ENCODE measurements at regions not wholly inside any gene's neighbourhood (a gene's known extent, or its start where the extent isn't known, plus 50 kb on each side); places are given as distances from the start of the nearest gene placed in this dataset.

GRCh38 chr4:45566896-45567603 is 556.8 kb downstream of the GABRG1 start:
- H3K4me3 ChIP-seq (replicated peaks; ENCODE audit: insufficient read depth, low read length), result no peak overlapping the region
- H3K27ac ChIP-seq (replicated peaks), result no peak overlapping the region
- TF ChIP-seq GABPA (IDR thresholded peaks at IDR 0.05; ENCODE audit: low read depth), result no peak
- no peak for TF ChIP-seq CTCF (IDR thresholded peaks at IDR 0.05; ENCODE audit: insufficient read depth, low read length)
- no peak for TF ChIP-seq POLR2AphosphoS5 (IDR thresholded peaks at IDR 0.05; ENCODE audit: low read depth)
- no peak for TF ChIP-seq SPI1 (IDR thresholded peaks at IDR 0.05; ENCODE audit: borderline replicate concordance, low read depth)
- no peak for TF ChIP-seq REST (IDR thresholded peaks at IDR 0.05; ENCODE audit: insufficient replicate concordance, low read depth)
- no peaks in the 10 kb centered on the region for H3K27me3 ChIP-seq (ENCODE audit: insufficient read depth, poor library complexity, severe bottlenecking)
- no peak for DNase-seq (ENCODE audit: low read depth in 1 of 2, low spot score in 1 of 2)

- DNase-seq (ENCODE audit: low read depth in 1 of 2, low spot score in 1 of 2), result no peak
- TF ChIP-seq REST (IDR thresholded peaks at IDR 0.05; ENCODE audit: insufficient replicate concordance, low read depth) (no peak), GABPA (IDR thresholded peaks at IDR 0.05; ENCODE audit: low read depth) (no peak), SPI1 (IDR thresholded peaks at IDR 0.05; ENCODE audit: borderline replicate concordance, low read depth) (no peak)
- Histone ChIP-seq H3K27me3 (ENCODE audit: insufficient read depth, poor library complexity, severe bottlenecking) (no peaks in the 10 kb centered on the region), H3K27ac (replicated peaks) (no peak overlapping the region), H3K4me3 (replicated peaks; ENCODE audit: insufficient read depth, low read length) (no peak overlapping the region)
Observed at GRCh38 chr4:45554423-45554822, 569.4 kb downstream of the GABRG1 start.

- TF ChIP-seq CTCF (IDR thresholded peaks at IDR 0.05; ENCODE audit: insufficient read depth, low read length), result no peak
- no peak for TF ChIP-seq REST (IDR thresholded peaks at IDR 0.05; ENCODE audit: insufficient replicate concordance, low read depth)
- no peak for TF ChIP-seq GABPA (IDR thresholded peaks at IDR 0.05; ENCODE audit: low read depth)
- TF ChIP-seq POLR2AphosphoS5 (IDR thresholded peaks at IDR 0.05; ENCODE audit: low read depth), result no peak
- TF ChIP-seq SPI1 (IDR thresholded peaks at IDR 0.05; ENCODE audit: borderline replicate concordance, low read depth), result no peak
- Histone ChIP-seq H3K27ac (replicated peaks) (no peak overlapping the region), H3K4me3 (replicated peaks; ENCODE audit: insufficient read depth, low read length) (no peak overlapping the region), H3K27me3 (ENCODE audit: insufficient read depth, poor library complexity, severe bottlenecking) (no peaks in the 10 kb centered on the region)
- DNase-seq (ENCODE audit: low read depth in 1 of 2, low spot score in 1 of 2), result no peak
Observed at GRCh38 chr4:45550766-45551366, 573.0 kb downstream of the GABRG1 start.
